ENCODE measurements at regions not wholly inside any gene's neighbourhood (a gene's known extent, or its start where the extent isn't known, plus 50 kb on each side); places are given as distances from the start of the nearest gene placed in this dataset.

- TF ChIP-seq CTCF (IDR thresholded peaks at IDR 0.05; ENCODE audit: insufficient read depth, low read length, poor library complexity, severe bottlenecking) (no peak), EZH2phosphoT487 (conservative IDR thresholded peaks at IDR 0.05; ENCODE audit: low read length) (no peak)
These were observed 214.2 kb upstream of the PROK2 start for GRCh38 chr3:71998995-71999673.

All from SU-DHL-6 (cell line).